AG10803 (cell line): ENCODE measurements at regions not wholly inside any gene's neighbourhood (a gene's known extent, or its start where the extent isn't known, plus 50 kb on each side); places are given as distances from the start of the nearest gene placed in this dataset.
A peak's percentile ranks its signal among the peaks of the same experiment; 100 is the strongest.

Source experiments
- DNase-seq: peaks from one replicate; pipeline ENCODE4 v3.0.0; 2010; ENCODE audit warnings: low read depth
- H3K4me3 ChIP-seq: 2 replicates; pipeline ENCODE4 v1.5.1; 2011; ENCODE audit warnings: mild to moderate bottlenecking, low read length, control low read depth
- TF ChIP-seq, protein P1 (sequence below): conservative IDR thresholded peaks from 2 replicates; pipeline ENCODE4 v1.5.1; 2011; ENCODE audit warnings: mild to moderate bottlenecking, low read length, control low read depth, inconsistent platforms

DNA sequence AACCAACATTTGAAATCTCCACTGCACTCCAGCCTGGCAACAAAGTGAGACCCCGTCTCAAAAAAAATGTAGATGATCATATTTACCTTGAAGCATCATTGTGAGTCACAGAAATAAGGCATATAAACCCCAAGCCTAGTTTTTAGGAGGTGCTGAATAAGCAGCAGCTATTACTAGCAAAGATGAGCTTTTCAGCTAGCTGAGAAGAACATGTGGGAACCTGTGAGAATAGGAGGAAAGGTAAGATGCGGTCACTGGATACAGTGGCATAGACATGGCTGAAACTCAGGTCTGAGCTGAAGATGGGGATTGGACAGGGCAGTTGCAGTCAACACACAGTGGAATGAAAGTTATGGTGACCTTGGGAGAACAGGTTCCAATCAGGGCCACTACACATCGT, 284.3 kb upstream of the IRAK1BP1 start:
- DNase-seq: no peak
- TF ChIP-seq, protein P1, sequence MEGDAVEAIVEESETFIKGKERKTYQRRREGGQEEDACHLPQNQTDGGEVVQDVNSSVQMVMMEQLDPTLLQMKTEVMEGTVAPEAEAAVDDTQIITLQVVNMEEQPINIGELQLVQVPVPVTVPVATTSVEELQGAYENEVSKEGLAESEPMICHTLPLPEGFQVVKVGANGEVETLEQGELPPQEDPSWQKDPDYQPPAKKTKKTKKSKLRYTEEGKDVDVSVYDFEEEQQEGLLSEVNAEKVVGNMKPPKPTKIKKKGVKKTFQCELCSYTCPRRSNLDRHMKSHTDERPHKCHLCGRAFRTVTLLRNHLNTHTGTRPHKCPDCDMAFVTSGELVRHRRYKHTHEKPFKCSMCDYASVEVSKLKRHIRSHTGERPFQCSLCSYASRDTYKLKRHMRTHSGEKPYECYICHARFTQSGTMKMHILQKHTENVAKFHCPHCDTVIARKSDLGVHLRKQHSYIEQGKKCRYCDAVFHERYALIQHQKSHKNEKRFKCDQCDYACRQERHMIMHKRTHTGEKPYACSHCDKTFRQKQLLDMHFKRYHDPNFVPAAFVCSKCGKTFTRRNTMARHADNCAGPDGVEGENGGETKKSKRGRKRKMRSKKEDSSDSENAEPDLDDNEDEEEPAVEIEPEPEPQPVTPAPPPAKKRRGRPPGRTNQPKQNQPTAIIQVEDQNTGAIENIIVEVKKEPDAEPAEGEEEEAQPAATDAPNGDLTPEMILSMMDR: no peak
- no peak overlapping the region for H3K4me3 ChIP-seq

DNA sequence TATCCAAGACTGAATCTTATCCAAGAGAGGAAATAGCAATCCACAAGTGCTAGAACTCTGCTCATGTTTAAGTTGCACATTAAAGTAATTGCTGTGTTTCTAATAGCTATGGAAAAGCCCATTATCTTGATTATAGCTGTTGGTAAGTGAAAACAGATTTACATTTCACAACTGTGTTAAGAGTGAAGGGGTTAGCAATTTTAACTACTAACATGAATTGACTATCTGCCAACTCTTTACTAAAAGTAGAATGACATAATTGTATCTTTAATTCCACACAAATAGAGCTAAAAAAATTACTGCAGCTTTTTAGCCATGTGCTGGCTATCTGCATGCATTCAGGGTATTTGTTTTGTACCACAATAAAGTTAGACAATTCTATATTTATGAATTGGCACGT, 277.9 kb upstream of the IRAK1BP1 start:
- peak; percentile 65 for DNase-seq
- no peak overlapping the region for H3K4me3 ChIP-seq
- TF ChIP-seq, protein P1: no peak

DNA sequence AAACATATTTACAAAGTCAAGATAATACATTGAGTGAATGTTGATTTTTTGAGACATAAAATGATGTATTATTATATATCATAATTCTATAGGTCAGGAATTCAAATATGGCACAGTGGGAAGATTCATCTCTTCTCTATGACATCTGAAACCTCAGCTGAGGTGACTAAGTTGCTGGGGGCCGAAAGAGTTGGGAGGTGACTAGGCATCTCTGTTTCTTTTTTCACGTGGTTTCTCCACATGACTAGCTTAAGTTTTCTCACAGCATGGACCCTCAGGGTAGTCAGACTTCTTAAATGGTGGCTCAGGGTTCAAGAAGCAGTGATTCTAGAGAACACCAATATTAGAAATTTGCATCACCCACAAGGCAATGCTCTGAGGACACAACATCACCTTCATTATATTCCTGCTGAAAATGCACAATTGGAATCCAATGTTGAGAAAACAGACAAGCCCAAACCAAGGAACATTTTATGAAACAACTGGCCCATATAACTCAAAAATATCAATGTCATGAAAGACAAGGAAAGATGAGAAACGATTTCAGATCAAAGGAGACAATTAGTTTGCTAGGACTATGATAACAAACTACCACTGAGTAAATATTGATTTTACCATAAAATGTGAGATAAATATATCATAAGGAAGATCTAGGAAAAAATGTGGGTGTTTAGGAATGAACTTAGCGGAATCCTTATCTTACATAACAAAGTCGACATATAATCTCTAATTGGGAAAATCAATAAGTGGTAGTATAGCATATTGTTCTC, 273.3 kb upstream of the IRAK1BP1 start:
- H3K4me3 ChIP-seq: no peak overlapping the region
- DNase-seq: no peak
- TF ChIP-seq, protein P1: no peak

DNA sequence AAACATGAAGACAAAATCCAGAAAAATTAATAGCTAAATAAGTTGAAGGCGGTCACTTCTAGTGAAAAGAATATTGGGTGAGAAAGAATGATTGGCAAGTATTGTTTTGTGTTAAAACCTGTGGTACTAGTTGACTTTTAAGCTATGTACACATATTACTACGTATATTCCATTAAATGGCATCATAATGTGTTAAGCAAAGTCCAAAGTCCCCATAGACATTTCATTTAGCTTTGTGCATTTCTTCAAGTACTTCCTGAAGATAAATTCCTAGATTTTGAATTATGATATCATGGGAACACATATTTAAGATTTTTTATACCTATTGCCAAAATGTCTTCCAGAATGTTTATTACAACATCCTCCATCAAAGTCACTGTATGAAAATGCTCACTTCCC, 272.7 kb upstream of the IRAK1BP1 start:
- DNase-seq: peak; percentile 20
- TF ChIP-seq, protein P1: no peak

DNA sequence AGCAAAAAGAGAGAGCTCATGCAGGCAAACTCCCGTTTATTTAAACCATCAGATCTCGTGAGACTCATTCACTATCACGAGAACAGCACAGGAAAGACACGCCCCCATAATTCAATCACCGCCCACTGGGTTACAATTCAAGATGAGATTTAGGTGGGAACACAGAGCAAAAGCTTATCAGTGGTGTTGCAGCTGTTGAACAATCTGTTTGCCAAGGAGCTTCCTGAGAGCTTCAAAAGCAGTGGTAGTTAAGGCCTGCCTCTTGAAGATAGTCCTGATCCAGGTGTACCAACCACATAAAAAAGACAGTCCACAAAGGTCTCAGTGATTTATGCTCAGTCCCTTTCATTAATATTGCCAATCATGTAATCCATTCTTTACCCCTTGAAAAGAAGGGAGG, 269.4 kb upstream of the IRAK1BP1 start:
- TF ChIP-seq, protein P1: no peak
- no peak overlapping the region for H3K4me3 ChIP-seq
- no peak for DNase-seq

More for the DNA sequence above, 272.7 kb upstream of the IRAK1BP1 start:
- no peak overlapping the region for H3K4me3 ChIP-seq

DNA sequence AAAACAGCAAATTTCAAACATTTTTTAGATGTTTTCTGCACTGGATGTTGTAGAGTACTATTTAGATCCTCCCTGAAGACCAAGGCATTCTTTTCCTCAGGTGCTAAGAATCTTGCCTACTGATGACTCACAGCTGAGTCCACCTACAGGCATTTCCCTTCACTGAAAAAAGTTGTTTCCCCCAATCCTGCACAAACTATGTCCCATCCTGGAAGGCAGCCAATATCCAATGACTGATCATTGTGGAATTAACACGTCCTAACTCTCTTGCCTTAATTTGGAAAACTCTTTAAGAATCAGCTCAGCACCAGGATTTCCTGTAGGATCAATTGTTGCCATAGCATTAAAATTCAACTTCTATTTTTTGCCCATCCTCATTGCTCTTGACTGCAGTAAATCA, 268.4 kb upstream of the IRAK1BP1 start:
- peak; percentile 98 for DNase-seq
- TF ChIP-seq, protein P1: no peak
- no peak overlapping the region for H3K4me3 ChIP-seq

DNA sequence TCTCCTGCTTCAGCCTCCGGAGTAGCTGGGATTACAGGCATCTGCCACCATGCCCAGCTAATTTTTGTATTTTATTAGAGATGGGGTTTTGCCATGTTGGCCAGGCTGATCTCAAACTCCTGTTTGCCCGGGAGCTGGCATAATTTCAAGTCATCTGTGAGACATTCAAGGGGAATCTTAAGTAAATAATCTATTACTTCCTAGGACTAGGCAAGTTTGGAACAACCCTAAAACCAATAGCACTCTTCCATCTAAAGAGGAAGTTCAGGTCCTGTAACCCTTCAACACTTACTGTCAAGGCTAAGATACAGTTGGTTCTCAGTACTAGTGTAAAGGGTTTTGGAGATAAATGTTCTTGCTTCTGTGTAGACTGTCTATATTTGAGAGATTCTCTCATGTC, 267.8 kb upstream of the IRAK1BP1 start:
- TF ChIP-seq, protein P1: no peak
- DNase-seq: peak; percentile 34
- H3K4me3 ChIP-seq: no peak overlapping the region
